Kidney (tissue), 13 donors: ENCODE measurements at regions not wholly inside any gene's neighbourhood (a gene's known extent, or its start where the extent isn't known, plus 50 kb on each side); places are given as distances from the start of the nearest gene placed in this dataset.

Experiments
- DNase-seq, 5 donors: peaks; one replicate each; pipeline ENCODE4 v3.0.0-alpha.2; 2013 to 2020
- FAIRE-seq: peaks from 2 replicates; lab custom pipeline; 2012; peaks lifted over from hg19 to GRCh38; lab: Jason Lieb, UNC
- H3K27ac ChIP-seq, 2 donors: one replicate each; pipeline ENCODE4 v1.7.0; 2013; ENCODE audit warnings: low read depth in 2 of 2, low read length in 2 of 2, inconsistent platforms in 1 of 2
- H3K27me3 ChIP-seq: one replicate; pipeline ENCODE4 v1.7.1; 2013; ENCODE audit warnings: low read length, inconsistent platforms; ENCODE audit not compliant: control insufficient read depth, insufficient read depth
- H3K36me3 ChIP-seq, 3 donors: one replicate each; pipeline versions ENCODE4 v1.7.0 to v1.7.1; 2013; ENCODE audit warnings: low read length in 3 of 3, control low read depth in 1 of 3, inconsistent platforms in 1 of 3; ENCODE audit not compliant: insufficient read depth in 3 of 3, control insufficient read depth in 2 of 3
- H3K4me1 ChIP-seq, 3 donors: one replicate each; pipeline versions ENCODE4 v1.7.0 to v1.7.1; 2013; ENCODE audit warnings: low read length in 3 of 3, inconsistent platforms in 1 of 3, low read depth in 1 of 3; ENCODE audit not compliant: control insufficient read depth in 2 of 3, insufficient read depth in 2 of 3
- H3K4me3 ChIP-seq, 3 donors: one replicate each; pipeline versions ENCODE4 v1.7.0 to v1.8.1; 2013; ENCODE audit warnings: low read length in 3 of 3, control low read depth in 1 of 3, inconsistent platforms in 1 of 3
- H3K9ac ChIP-seq, 3 donors: one replicate each; pipeline versions ENCODE4 v1.7.0 to v1.7.1; 2013; ENCODE audit warnings: low read length in 3 of 3, control low read depth in 1 of 3, inconsistent platforms in 1 of 3
- H3K9me3 ChIP-seq, 3 donors: one replicate each; pipeline versions ENCODE4 v1.7.0 to v1.7.1; 2013; ENCODE audit warnings: low read length in 3 of 3, control low read depth in 1 of 3, inconsistent platforms in 1 of 3; ENCODE audit not compliant: control insufficient read depth in 2 of 3, insufficient read depth in 1 of 3
- CTCF ChIP-seq: IDR thresholded peaks from 3 replicates; pipeline ENCODE4 v1.5.1; 2012; ENCODE audit warnings: mild to moderate bottlenecking, moderate library complexity, borderline replicate concordance; ENCODE audit not compliant: insufficient read depth; ENCODE audit errors: extremely low read depth
- intact Hi-C: fragments of 100-400 bp; cut with DNase I; formaldehyde crosslinking; loops from one replicate; pipeline ENCODE4 v1.11.1; 2022
- donor health status: control.
- donor health status: control.
- donor health status: control.
- donor health status: control.
- donor health status: control.
- donor health status: DM: yes; HTN: yes; CAD: no.
- donor health status: Normal renal cell carcinoma (clear cell type).

- Histone ChIP-seq H3K4me3 (no peak overlapping the region), H3K9ac (no peak overlapping the region), H3K27me3 (no peaks in the 10 kb centered on the region), H3K4me1 (no peaks in the 10 kb centered on the region), H3K27ac (no peak overlapping the region), H3K9me3 (no peaks in the 10 kb centered on the region), H3K36me3 (no peaks in the 10 kb centered on the region)
- FAIRE-seq (no peak), DNase-seq (no peak)
- TF ChIP-seq CTCF, result no peak
- intact Hi-C loops, result no loop called here
Observed at GRCh38 chr1:112307930-112308591, 88.0 kb upstream of the CTTNBP2NL start.

DNA sequence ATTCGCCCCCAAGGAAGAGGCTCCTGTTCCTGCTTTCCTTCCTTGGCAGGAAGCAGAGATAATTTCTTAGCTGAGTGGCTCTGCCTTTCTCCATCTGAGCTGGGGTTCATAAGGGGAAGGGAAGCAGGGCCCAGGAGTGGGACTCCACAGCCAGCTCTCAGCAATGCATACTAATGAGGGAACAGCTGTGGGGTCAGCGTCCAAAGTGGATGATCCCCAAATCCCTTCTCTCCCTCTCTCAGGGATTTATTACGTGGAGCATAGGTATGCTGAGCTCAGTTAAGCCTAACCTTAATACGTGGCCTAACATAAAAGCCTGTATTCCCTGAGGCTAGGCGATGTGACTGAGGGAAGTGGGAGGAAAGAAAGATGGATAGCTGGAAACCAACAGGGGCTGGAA, 87.3 kb upstream of the CTTNBP2NL start:
- no peak overlapping the region for H3K9ac ChIP-seq
- FAIRE-seq, result no peak
- H3K27me3 ChIP-seq, result no peaks in the 10 kb centered on the region
- intact Hi-C loops, result no loop called here
- H3K9me3 ChIP-seq, result no peaks in the 10 kb centered on the region
- no peaks in the 10 kb centered on the region for H3K36me3 ChIP-seq
- no peak overlapping the region for H3K27ac ChIP-seq
- DNase-seq, result no peak
- TF ChIP-seq CTCF, result no peak
- H3K4me1 ChIP-seq, result no peaks in the 10 kb centered on the region
- H3K4me3 ChIP-seq, result no peak overlapping the region

- Histone ChIP-seq H3K4me1 (no peaks in the 10 kb centered on the region), H3K9ac (no peak overlapping the region), H3K4me3 (no peak overlapping the region), H3K27me3 (no peaks in the 10 kb centered on the region), H3K9me3 (no peaks in the 10 kb centered on the region), H3K27ac (no peak overlapping the region), H3K36me3 (no peaks in the 10 kb centered on the region)
- FAIRE-seq, result no peak
- no peak for DNase-seq
- intact Hi-C loops, result no loop called here
- TF ChIP-seq CTCF, result no peak
Observed at GRCh38 chr1:112309499-112309898, 86.5 kb upstream of the CTTNBP2NL start.

DNA sequence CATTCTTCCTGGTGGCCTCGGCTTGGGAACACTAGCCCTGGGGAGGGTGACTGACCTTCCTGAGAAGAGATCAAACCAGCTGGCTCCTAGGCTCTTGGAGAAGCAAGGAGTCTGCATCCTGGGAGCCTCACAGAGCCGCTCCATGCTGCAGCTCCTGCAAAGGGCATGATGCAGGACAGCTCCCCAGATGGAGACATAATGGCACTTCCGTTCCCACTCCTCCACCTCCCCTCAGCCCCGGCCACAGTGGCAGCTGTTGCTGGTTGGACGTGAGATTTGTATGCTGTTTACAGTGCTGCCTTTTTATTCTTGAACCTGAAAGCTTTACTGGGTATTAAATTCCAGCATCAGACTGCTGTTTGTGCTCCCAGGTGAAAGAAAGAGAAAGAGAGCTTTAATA, 83.7 kb upstream of the CTTNBP2NL start:
- H3K27ac ChIP-seq, result no peak overlapping the region
- TF ChIP-seq CTCF, result no peak
- no peaks in the 10 kb centered on the region for H3K9me3 ChIP-seq
- no peak overlapping the region for H3K4me3 ChIP-seq
- H3K4me1 ChIP-seq, result no peaks in the 10 kb centered on the region
- no peaks in the 10 kb centered on the region for H3K27me3 ChIP-seq
- DNase-seq (peak in 3 of 5 donors; percentile 17 to 39 (median 39)), FAIRE-seq (no peak)
- intact Hi-C loops, result no loop called here
- no peak overlapping the region for H3K9ac ChIP-seq
- H3K36me3 ChIP-seq, result no peaks in the 10 kb centered on the region
